ENCODE measurements at regions not wholly inside any gene's neighbourhood (a gene's known extent, or its start where the extent isn't known, plus 50 kb on each side); places are given as distances from the start of the nearest gene placed in this dataset.

DNA sequence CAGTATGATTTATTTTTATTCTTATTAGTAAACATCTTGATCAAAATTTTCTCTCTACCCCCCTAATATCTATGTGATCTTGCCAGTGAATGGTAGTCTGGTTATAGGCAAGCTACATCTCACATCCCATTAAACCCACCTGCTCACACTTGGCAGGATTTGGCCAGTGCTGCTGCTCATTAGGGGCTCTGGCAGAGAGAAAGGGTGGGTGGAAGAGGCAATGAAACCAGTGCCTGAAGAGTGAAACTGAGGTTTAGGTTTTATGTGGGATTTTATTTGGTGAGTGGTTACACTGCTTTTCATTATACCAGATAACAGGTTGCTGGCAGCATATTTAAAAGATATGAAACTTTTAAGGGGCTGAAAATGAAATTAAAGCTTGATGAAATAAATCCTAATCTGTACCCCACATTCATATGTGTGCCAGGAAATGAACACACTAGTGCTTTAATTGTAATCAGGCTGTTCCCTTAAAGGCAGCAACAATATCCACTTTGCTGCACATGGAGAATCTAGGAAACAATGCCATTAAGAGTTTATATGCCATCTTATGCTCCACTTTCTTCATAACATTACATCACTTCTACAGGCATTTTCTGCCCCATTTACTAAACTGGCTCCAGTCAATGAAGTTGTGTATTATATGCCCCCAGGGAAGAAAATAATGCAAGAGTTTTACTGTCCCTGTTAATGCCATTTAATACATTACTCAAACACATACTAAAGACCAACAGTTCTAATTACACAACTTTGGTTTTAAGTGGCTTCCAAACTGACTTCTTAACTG lies 688.7 kb downstream of the MECOM start:
- no peak for TF ChIP-seq TAF1 (IDR thresholded peaks at IDR 0.05; ENCODE audit: borderline replicate concordance, low read depth, low read length)
- TF ChIP-seq POLR2AphosphoS5 (IDR thresholded peaks at IDR 0.05; ENCODE audit: low read depth, low read length): no peak
- TF ChIP-seq POLR2A (IDR thresholded peaks at IDR 0.05; ENCODE audit: low read depth, low read length): no peak
- DNase-seq (ENCODE audit: insufficient read length): no peak
- no peak for FAIRE-seq

GRCh38 chr3:168973897-168974296 lies 689.6 kb downstream of the MECOM start:
- no peak for FAIRE-seq

DNA sequence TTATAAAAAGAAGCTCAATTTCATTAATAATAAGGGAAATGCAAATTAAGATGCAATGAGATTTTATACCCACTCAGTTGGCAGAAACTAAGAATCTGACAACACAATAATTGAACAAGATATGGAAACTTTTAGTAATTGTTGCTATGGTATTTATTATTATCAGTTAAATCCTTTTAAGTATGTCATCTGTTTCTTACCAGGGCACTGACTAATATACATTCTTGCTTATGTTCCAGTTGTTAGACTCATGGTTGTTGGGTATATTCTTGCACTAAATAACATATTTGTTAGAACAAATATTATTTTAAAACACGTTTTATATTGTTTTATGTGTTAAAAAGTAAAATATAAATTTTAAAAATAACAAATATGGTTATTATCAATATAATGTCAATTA lies 690.3 kb downstream of the MECOM start:
- TF ChIP-seq POLR2AphosphoS5 (IDR thresholded peaks at IDR 0.05; ENCODE audit: low read depth, low read length) (no peak), TAF1 (IDR thresholded peaks at IDR 0.05; ENCODE audit: borderline replicate concordance, low read depth, low read length) (no peak), POLR2A (IDR thresholded peaks at IDR 0.05; ENCODE audit: low read depth, low read length) (no peak)
- DNase-seq (ENCODE audit: insufficient read length) (no peak), FAIRE-seq (no peak)

More at GRCh38 chr3:168973897-168974296, 689.6 kb downstream of the MECOM start:
- TF ChIP-seq TAF1 (IDR thresholded peaks at IDR 0.05; ENCODE audit: borderline replicate concordance, low read depth, low read length): no peak
- TF ChIP-seq POLR2AphosphoS5 (IDR thresholded peaks at IDR 0.05; ENCODE audit: low read depth, low read length): no peak
- TF ChIP-seq POLR2A (IDR thresholded peaks at IDR 0.05; ENCODE audit: low read depth, low read length): no peak
- DNase-seq (ENCODE audit: insufficient read length): no peak

GRCh38 chr3:168968609-168969008 lies 694.9 kb downstream of the MECOM start:
- TF ChIP-seq POLR2A (IDR thresholded peaks at IDR 0.05; ENCODE audit: low read depth, low read length) (no peak), TAF1 (IDR thresholded peaks at IDR 0.05; ENCODE audit: borderline replicate concordance, low read depth, low read length) (no peak), POLR2AphosphoS5 (IDR thresholded peaks at IDR 0.05; ENCODE audit: low read depth, low read length) (no peak)
- FAIRE-seq: no peak
- no peak for DNase-seq (ENCODE audit: insufficient read length)

DNA sequence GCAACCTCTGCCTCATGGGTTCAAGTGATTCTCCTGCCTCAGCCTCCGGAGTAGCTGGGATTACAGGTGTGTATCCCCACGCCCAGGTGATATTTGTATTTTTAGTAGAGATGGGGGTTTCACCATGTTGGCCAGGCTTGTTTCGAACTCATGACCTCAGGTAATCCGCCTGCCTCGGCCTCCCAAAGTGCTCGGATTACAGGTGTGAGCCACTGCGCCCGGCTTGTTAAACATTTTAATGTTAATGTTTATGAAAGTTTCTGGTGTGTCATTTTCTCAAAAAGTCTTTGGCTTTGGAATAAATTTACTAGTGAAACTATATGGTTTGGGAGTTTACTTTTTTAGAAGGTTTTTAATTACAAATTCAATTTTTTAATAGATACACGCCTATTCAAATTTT lies 698.8 kb downstream of the MECOM start:
- no peak for TF ChIP-seq POLR2AphosphoS5 (IDR thresholded peaks at IDR 0.05; ENCODE audit: low read depth, low read length)
- no peak for TF ChIP-seq TAF1 (IDR thresholded peaks at IDR 0.05; ENCODE audit: borderline replicate concordance, low read depth, low read length)
- TF ChIP-seq POLR2A (IDR thresholded peaks at IDR 0.05; ENCODE audit: low read depth, low read length): no peak
- FAIRE-seq (no peak), DNase-seq (ENCODE audit: insufficient read length) (no peak)

- DNase-seq (ENCODE audit: insufficient read length): no peak
- FAIRE-seq: no peak
- no peak for TF ChIP-seq TAF1 (IDR thresholded peaks at IDR 0.05; ENCODE audit: borderline replicate concordance, low read depth, low read length)
- no peak for TF ChIP-seq POLR2AphosphoS5 (IDR thresholded peaks at IDR 0.05; ENCODE audit: low read depth, low read length)
- TF ChIP-seq POLR2A (IDR thresholded peaks at IDR 0.05; ENCODE audit: low read depth, low read length): no peak
Observed at GRCh38 chr3:168961271-168961670, 702.2 kb downstream of the MECOM start.

GRCh38 chr3:168959731-168960130 lies 703.8 kb downstream of the MECOM start:
- TF ChIP-seq POLR2AphosphoS5 (IDR thresholded peaks at IDR 0.05; ENCODE audit: low read depth, low read length) (no peak), POLR2A (IDR thresholded peaks at IDR 0.05; ENCODE audit: low read depth, low read length) (no peak), TAF1 (IDR thresholded peaks at IDR 0.05; ENCODE audit: borderline replicate concordance, low read depth, low read length) (no peak)
- FAIRE-seq (no peak), DNase-seq (ENCODE audit: insufficient read length) (no peak)

- TF ChIP-seq TAF1 (IDR thresholded peaks at IDR 0.05; ENCODE audit: borderline replicate concordance, low read depth, low read length) (no peak), POLR2A (IDR thresholded peaks at IDR 0.05; ENCODE audit: low read depth, low read length) (no peak), POLR2AphosphoS5 (IDR thresholded peaks at IDR 0.05; ENCODE audit: low read depth, low read length) (no peak)
- FAIRE-seq: no peak
Observed at GRCh38 chr3:168958466-168958865, 705.0 kb downstream of the MECOM start.

DNA sequence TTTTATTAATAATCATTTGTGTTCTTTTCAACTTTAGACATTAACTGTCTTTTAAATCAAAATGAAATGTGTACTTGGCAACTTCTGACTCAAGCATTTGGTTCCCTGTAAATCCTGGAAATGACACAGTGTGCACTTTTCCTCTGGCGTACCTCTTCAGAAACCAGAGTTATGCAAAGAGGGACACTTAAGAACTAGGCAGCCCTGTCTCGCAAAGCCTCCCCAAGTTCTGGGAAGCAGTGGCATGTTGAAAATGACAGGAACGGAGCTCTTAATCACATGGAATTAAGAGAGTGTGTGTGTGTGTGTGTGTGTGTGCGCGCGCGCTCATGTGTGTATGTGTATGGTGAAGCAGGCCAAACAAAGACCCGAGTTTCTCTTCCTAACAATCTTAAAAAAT lies 707.4 kb downstream of the MECOM start:
- TF ChIP-seq POLR2AphosphoS5 (IDR thresholded peaks at IDR 0.05; ENCODE audit: low read depth, low read length) (no peak), POLR2A (IDR thresholded peaks at IDR 0.05; ENCODE audit: low read depth, low read length) (no peak), TAF1 (IDR thresholded peaks at IDR 0.05; ENCODE audit: borderline replicate concordance, low read depth, low read length) (no peak)
- DNase-seq (ENCODE audit: insufficient read length) (no peak), FAIRE-seq (no peak)

More at GRCh38 chr3:168958466-168958865, 705.0 kb downstream of the MECOM start:
- DNase-seq (ENCODE audit: insufficient read length): no peak

DNA sequence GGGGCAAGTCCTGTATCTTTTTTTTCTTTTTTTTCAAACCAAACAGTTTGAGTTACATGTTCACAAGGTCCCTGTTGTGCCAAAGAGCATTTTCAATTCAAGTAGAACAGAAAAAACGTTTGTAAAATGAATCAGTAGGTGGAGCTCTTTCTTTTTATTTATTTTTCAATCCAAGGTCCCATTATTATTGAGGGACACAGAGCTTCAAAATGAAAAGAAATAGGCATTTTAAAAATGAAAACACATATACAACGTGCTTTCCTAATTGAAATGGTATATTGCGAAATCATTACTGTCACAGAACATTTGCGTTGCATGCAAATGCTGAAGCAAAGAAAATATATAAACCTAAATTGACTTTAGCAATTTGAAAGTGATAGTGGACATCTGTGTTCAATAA lies 711.0 kb downstream of the MECOM start:
- no peak for DNase-seq (ENCODE audit: insufficient read length)
- TF ChIP-seq POLR2AphosphoS5 (IDR thresholded peaks at IDR 0.05; ENCODE audit: low read depth, low read length) (no peak), TAF1 (IDR thresholded peaks at IDR 0.05; ENCODE audit: borderline replicate concordance, low read depth, low read length) (no peak), POLR2A (IDR thresholded peaks at IDR 0.05; ENCODE audit: low read depth, low read length) (no peak)
- FAIRE-seq: no peak

GRCh38 chr3:168951884-168952283 lies 711.6 kb downstream of the MECOM start:
- FAIRE-seq (no peak), DNase-seq (ENCODE audit: insufficient read length) (no peak)
- no peak for TF ChIP-seq TAF1 (IDR thresholded peaks at IDR 0.05; ENCODE audit: borderline replicate concordance, low read depth, low read length)
- no peak for TF ChIP-seq POLR2A (IDR thresholded peaks at IDR 0.05; ENCODE audit: low read depth, low read length)
- TF ChIP-seq POLR2AphosphoS5 (IDR thresholded peaks at IDR 0.05; ENCODE audit: low read depth, low read length): no peak

DNA sequence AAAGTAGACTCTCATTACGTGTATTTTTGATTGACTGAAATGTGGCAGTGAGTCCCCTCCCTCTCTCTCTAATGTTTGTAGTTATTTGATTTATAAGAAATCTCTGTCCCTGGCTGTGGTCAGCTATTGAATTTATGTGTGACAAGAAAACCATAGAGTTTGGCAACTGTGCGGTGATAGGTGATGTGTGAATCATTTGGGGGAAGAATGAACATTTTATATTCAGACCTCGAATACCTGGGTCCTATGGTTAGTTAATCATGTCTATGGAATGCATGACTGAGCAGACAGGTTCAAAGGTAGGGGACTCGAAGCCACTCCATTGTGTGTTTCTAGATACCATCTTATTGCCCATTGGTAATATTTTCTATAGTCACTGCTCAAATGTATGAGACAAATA lies 712.1 kb downstream of the MECOM start:
- no peak for TF ChIP-seq TAF1 (IDR thresholded peaks at IDR 0.05; ENCODE audit: borderline replicate concordance, low read depth, low read length)
- no peak for TF ChIP-seq POLR2A (IDR thresholded peaks at IDR 0.05; ENCODE audit: low read depth, low read length)
- DNase-seq (ENCODE audit: insufficient read length): no peak
- no peak for FAIRE-seq
